AML-193 (cell line): ENCODE measurements at regions not wholly inside any gene's neighbourhood (a gene's known extent, or its start where the extent isn't known, plus 50 kb on each side); places are given as distances from the start of the nearest gene placed in this dataset.

ENCODE experiments used
- DNase-seq, 2 experiments: peaks; one replicate each; lab custom pipeline; 2025; lab: John Stamatoyannopoulos, UW

DNA sequence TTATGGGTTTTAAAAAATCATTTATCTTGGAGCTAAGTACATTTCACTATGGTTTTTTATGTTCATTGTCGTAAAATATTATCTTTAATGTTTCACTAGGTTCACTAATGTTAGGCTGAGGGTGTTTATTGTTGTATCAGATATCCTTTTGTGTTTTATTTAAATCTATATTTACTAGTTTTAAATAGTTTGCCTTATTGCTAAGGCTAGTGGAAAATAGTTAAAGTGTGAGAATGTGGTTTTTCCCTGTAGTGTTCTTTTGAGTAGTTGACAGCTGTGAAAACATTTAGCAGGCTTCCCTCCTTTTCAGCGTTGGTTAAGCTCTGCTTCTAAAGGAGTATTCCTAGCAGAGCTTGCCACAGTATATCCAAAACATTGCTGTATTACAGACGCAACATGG, 139.0 kb downstream of the TM9SF2 start:
- no peak for DNase-seq

DNA sequence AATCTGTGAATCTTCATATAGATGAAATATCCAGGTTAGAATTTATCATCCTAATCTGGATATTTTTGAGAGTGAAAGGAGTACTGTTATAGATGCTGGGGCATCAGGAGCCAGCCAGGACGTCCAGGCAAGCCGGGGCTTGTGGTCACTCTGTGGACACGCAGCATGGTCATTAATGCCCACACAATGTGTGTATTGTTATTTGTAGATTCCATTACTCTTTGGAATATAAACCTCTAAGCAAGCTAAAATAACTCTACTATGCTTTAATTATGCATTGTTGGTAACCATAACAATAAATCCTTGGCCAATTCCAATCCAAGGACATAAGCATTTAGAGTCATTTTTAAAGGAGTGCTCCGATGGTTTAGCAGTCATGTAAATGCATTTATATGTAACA, 137.9 kb downstream of the TM9SF2 start:
- DNase-seq = no peak

DNA sequence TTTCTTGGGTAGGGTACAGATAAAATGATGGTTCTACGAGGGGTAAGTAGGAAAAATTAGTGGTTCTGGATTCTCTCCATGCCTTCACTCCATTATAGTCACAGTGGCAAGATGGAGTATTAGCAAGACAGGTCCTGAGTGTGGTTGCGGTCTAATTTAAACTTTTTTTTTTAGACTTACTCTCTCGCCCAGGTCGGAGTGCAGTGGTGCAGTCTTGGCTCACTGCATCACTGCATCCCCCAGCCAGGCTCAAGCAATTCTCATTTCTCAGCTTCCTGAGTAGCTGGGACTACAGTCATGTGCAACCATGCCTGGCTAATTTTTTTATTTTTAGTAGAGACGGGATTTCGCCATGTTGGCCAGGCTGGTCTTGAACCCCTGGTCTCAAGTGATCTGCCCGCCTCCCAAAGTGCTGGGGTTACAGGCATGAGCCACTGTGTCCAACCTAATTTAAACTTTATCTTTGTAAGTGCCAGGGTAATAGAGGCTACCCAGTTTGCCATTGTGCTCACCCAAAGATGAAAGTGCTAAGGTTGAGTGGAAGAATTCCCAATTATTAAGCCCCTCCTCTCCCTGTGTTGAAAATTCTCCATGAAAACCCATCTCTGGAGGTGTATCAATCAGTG, 135.6 kb downstream of the TM9SF2 start:
- DNase-seq = no peak

DNA sequence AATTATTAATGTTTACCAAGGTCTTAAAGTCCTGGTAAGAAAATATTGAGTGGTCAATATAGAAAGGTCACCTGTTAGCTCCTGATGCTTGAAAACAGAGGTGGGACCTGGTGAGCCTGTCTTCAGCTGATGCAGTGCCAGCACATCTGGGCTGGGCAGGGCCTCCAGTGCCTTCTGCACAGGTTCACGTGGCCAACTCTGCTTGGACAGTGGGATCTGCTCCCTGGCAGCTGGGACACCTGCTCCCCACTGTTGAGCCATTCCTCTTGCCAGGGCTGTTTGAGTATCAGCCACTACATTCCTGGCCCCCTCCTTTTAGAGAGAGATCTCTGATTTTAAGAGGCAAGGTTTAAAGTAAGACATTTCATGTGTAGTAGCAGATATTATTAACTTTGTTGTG, 135.0 kb downstream of the TM9SF2 start:
- no peak for DNase-seq

DNA sequence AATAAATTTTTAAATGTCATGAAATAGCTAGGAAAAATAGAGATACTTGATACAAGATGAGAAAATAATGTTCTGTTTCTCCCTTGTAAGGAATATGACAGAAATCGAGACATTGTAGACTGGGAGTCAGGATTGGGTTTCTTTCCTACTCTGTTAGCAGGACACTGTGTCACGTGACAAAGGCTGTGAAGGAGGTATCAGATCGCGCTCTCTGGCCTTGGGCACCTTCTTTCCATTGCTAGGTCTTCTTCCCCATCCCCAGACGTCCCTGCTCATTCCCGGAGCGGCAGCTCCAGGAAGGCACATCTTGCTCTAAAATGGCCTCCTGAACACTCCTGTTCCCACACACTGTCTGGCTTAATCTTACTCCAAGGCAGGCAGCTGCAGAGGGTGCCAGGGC, 133.4 kb downstream of the TM9SF2 start:
- no peak for DNase-seq

DNA sequence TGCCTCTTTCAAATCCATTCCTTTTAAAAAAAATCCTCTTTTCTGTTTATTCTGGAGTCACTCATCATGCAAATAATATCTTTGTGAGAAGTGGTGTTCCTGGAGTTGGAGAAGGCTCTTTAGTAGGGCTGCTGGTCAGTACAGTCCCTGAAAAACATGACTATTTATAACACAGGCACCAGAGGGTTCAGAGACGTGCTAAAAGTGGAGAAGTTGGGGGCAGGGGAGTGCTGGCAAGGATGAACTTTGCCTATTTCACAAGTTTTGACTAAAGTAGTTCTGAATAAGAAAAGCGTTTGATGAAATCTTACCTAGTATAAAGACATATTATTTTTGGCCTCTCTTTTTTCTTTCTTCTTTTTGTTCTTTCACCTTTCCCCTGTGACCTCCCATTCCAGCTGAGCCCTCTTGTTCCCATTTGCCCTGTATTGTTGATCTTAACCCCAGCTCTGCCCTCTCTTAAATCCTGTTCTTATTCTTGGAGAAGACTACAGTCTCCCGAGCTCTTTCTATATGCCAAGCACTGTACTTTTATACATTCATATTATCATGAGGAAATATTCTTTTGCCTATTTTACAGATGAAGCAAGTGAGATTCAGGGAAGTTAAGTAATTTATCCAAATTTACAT, 129.1 kb downstream of the TM9SF2 start:
- no peak for DNase-seq

DNA sequence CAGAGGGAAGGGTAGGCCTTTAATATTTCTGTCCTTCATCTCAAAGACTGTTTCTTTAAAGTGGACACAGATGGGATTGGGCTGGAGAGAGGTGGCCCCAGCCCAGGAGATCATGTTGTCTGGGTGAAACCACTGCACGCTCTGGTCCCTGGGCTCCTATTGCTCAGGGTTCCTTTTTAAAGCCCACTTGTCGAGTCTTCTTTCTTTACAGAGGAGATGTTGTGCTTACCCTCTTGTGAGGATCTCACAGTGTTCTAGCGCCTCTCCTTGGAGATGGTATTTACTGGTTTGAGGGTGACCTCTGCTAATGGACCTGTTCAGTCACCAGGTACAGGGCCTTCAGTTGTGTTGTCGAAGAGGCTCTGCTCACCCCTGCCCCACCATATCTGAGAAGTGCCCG, 128.4 kb downstream of the TM9SF2 start:
- DNase-seq = no peak

DNA sequence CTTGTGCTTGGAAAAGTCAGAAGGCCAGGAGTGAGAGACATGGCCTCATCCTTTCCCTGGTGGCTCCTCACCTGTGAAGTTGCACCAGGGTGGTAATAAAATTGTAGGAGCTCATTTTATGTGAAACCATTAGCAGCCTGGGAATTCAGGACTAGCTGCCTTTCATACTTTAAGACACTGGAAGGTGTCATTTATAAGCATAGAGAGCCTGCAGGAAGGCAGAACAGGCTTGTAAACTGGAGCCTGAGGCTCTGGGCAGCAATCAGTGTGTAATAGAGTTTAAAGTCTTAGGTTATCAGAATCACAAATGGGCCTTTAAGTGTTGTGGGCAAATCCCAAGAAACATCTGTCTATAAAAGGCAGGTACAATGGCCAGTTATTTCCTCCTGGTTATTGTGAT, 127.2 kb downstream of the TM9SF2 start:
- no peak for DNase-seq

DNA sequence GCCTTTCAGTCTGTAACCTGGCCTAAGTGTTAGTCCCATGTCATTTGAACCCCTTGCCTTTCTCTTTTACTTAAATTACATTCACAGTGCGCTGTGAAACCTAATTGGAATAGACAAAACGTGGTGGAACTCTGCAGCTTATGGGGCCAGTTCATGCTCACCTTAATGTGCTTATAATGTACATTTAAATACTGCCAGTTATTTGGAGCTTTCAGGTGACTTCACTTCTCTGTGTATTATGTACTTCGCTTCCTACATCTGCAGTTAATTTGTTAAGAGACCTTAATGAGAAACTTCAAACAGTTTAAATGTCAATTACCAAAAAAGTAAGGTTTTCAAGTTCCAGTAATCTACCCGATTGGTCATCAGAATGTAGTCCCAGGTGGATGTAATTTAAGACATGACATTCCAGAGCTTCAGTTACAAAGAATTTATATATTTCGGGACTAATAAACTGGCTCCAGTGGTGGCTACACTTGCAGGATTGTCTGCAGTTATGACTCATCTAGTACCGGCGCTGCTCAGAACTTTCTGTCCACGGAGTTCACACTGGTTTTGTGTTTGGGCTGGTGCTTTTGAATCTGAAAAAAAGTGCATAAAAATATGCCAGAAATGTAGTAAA, 125.3 kb downstream of the TM9SF2 start:
- DNase-seq = no peak

DNA sequence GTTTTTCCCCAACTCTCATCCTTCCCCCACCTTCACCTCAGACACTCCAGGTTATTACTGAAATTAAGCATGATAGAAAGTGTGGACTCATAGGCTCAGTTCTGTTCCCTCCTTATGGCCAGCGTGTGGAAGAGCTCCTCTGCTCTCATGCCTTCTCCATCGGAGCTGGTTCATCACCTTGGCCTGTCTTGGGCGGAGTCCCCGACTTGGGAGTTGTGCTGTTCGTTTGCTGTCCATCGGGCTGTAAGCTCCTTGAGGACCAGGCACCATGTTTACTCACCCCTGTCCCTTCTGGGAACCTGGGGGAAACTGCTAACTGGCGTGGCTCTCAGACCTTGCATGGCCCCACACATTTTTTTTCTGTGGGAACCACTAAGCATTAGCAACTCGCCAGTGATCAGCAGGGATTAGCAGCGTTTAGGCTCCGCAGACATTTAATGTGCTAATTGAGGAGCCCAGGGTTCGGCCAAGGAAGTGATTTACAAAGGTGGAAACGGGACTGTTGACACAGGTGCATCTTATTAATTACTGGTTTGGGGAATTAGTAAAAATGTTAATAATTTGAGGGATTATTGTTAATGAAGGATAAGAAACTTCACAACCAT, 123.8 kb downstream of the TM9SF2 start:
- DNase-seq = no peak

DNA sequence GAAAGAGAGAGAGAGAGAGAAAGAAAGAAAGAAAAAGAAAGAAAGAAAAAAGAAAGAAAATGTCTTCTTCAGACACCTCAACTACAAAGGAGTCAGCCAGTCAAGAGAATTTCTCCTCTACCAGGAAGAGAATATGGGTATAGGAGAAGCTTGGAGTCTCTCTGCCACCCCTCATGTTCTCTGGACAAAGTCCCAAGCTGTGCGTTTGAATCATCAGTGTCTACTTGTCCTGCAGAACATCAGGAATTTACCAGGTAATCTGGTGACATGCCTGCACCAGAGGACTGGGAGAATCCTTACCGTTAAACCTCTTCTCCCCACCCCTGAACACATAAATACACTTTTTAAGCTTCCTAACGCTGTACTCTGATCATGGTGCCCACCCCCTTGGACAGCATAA, 119.5 kb downstream of the TM9SF2 start:
- no peak for DNase-seq

DNA sequence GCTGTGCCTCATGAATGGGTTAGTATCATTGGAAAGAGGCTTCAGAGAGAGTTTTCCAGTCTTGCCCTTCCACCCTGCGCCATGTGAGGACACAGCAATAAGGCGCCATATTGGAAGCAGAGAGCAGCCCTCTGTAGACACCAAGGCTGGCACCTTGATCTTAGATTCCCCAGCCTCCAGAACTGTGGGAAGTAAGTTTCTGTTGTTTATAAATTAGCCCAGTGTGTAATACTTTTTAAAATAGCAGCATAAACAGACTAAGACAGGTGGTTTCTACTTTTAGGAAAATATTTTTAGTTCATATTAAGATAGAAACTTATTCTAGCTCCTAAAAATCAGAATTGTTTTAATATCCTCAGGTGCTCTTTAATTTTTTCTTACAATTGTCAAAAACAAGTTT, 117.9 kb downstream of the TM9SF2 start:
- DNase-seq = no peak

DNA sequence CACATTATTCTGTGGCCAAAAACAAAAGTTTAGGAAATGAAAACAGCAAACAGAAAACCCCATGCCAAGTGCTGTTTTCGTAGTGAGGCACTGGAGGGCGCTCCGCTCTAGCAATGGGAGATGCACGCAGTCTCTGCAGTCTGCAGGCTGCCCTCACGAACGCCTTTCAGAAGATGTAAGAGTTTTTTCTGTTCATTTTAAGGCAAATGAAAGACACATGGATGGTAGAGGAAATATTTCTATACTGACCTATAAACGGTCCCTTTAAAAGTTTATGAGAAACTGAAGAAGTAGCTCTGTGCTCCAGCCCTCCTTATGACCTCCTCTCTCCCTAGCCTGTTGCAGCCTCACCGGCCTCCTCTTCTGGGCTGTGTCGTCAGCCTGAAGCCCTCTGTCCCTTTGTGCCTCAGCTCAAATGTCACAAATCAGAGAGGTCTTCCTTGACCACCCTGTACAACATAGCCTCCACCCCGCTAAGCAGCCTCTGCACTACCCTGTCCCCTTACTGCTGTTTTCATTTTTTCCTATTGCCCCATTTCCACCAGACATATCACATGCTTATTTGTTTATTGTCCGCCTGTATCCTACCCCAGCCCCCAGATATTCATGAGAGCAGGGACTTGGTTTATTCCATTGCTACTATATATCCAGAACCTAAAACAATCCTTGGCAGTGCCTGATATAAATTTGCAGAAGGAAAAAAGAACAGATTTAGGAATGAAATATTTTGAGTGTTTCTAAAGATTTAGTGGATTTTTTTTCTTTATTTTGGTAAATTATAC, 116.4 kb downstream of the TM9SF2 start:
- DNase-seq = no peak

DNA sequence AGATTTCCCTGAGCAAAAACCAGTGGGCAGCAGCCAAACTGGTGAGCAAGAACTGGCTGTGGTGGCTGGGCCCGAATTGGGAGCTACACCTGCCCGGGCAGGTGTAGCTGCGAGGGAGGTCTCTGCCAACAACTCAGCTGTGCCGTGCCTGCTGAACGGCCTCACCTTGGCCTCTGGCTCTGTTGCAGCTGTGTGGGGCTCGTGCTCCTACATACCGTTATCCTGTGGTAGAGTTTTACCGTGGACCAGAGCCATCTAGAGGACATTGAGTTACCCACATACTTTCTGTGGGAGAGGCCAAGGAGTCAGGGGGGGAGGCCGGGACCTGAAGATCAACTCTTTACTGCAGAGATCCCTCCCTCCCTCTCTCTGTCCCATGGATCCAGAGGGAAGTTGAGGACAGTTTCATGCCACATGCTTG, 113.2 kb downstream of the TM9SF2 start:
- peak; percentile 64 to 71 for DNase-seq
